Skin of body (tissue), 1 donor: ENCODE measurements at regions not wholly inside any gene's neighbourhood (a gene's known extent, or its start where the extent isn't known, plus 50 kb on each side); places are given as distances from the start of the nearest gene placed in this dataset.
"Not testable (repeated sequence)": the region's sequence is repeated elsewhere in the genome, so short reads cannot be mapped to it uniquely, and the experiment has no call there.

Source experiments
- DNase-seq: peaks from one replicate; lab custom pipeline; 2025; lab: John Stamatoyannopoulos, UW

GRCh38 chr4:154164931-154165839 is 326.4 kb downstream of the DCHS2 start:
- no peak for DNase-seq

- peak; percentile 91 for DNase-seq
Observed at GRCh38 chr4:154160519-154161301, 330.9 kb downstream of the DCHS2 start.

- DNase-seq, result no peak
Observed at GRCh38 chr4:154158361-154159155, 333.0 kb downstream of the DCHS2 start.

- no peak for DNase-seq
Observed at GRCh38 chr4:154152546-154152945, 339.1 kb downstream of the DCHS2 start.

GRCh38 chr4:154149236-154149635 is 342.4 kb downstream of the DCHS2 start:
- not testable (repeated sequence) for DNase-seq

GRCh38 chr4:154143720-154144119 is 347.9 kb downstream of the DCHS2 start:
- DNase-seq, result peak; percentile 34

GRCh38 chr4:154142664-154143063 is 348.9 kb downstream of the DCHS2 start:
- DNase-seq, result no peak

GRCh38 chr4:154140869-154141268 is 350.7 kb downstream of the DCHS2 start:
- peak; percentile 61 for DNase-seq

GRCh38 chr4:154137320-154137905 is 348.5 kb upstream of the SFRP2 start:
- no peak for DNase-seq

GRCh38 chr4:154135576-154135975 is 346.7 kb upstream of the SFRP2 start:
- no peak for DNase-seq

- DNase-seq, result no peak
Observed at GRCh38 chr4:154132406-154132805, 343.5 kb upstream of the SFRP2 start.

GRCh38 chr4:154126276-154126675 is 337.4 kb upstream of the SFRP2 start:
- no peak for DNase-seq

GRCh38 chr4:154125340-154125739 is 336.5 kb upstream of the SFRP2 start:
- no peak for DNase-seq

GRCh38 chr4:154124539-154125255 is 335.8 kb upstream of the SFRP2 start:
- DNase-seq, result no peak

- no peak for DNase-seq
Observed at GRCh38 chr4:154123897-154124296, 335.0 kb upstream of the SFRP2 start.

- no peak for DNase-seq
Observed at GRCh38 chr4:154120690-154121345, 331.9 kb upstream of the SFRP2 start.

- no peak for DNase-seq
Observed at GRCh38 chr4:154120006-154120676, 331.3 kb upstream of the SFRP2 start.

GRCh38 chr4:154119317-154119716 is 330.4 kb upstream of the SFRP2 start:
- no peak for DNase-seq

GRCh38 chr4:154117726-154118125 is 328.8 kb upstream of the SFRP2 start:
- not testable (repeated sequence) for DNase-seq
